Embryonic facial prominence (tissue), 1 donor: ENCODE measurements at regions not wholly inside any gene's neighbourhood (a gene's known extent, or its start where the extent isn't known, plus 50 kb on each side); places are given as distances from the start of the nearest gene placed in this dataset.

ENCODE experiments used
- DNase-seq: peaks from one replicate; pipeline ENCODE4 v3.0.0-alpha.2; 2016; ENCODE audit errors: extremely low spot score

DNA sequence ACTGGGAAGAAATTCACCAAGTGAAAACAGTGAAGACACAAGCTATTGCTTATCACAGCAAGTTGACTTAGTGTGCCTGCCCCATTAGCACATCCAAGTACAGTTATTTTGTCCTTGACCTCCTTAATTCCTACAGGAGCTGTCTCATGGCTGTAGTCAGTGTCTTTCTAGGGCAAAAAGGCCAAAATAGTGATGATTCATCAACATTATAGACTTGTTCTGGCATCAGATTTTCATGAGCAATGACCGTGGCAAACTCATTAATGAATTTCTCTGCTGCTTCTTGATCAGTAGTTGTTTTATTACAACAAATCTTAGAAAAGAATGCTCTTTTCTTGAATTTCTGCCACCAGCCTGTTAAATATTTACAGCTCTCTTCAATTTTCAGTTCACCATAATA, 1169.3 kb upstream of the DDX18 start:
- no peak for DNase-seq

GRCh38 chr2:116668691-116669090, 1145.8 kb upstream of the DDX18 start:
- no peak for DNase-seq

DNA sequence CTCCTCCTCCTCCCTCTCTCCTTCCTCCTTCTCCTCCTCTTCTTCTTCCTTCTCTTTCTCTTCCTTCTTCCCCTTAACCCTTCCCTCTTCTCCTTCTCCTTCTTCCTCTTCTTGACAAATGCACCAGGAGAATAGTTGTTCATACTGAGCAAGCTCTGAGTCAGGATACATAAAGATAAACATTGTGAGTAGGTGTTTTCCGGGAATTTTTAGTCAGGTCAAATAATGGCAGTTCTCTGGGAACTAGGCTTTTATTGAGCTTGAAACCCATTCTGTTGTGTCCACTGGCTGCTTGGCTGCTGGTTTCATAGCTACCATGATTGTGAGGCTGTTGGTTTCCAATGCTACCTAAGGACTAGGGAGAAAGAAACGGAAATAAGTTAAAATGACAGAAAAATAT, 1144.7 kb upstream of the DDX18 start:
- no peak for DNase-seq

DNA sequence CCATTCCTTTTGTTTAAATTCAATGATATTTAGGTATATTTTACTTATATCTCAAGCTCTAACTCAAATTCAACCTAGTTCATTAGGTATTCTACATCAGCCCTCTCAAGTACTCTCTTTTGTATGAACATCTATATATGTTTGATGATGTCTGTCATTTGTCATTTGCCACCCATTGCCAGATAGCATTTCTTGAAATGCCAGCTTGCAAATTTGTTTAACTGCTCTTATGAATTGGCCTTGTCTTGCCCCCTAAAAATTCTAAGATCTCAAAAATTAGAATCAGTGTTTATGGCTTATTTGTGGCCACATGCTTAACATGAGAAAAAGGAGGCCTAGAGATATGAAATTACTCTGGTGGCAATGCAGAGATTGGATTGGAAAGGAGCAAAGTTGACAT, 1140.3 kb upstream of the DDX18 start:
- no peak for DNase-seq

DNA sequence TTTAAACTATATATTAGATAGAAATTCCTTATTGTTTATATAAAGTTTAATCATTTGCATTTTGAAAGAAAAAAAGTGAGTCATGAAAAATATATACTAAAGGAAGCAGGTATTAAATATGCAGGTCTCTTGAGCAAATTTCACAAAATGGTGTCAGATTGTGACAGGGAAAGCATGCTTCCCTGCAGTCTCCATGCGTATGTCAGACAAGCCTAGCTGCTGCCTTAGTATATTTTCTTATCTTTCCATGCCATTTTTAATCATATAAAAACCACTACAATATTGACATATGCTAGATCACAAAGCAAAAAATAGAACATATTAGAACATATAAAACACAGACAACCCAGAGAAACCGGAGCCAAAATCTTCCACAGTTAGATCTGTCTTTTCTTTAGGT, 1137.7 kb upstream of the DDX18 start:
- DNase-seq, result no peak

GRCh38 chr2:116680256-116680936, 1134.1 kb upstream of the DDX18 start:
- DNase-seq, result no peak

GRCh38 chr2:116687371-116687770, 1127.1 kb upstream of the DDX18 start:
- peak; percentile 84 for DNase-seq

DNA sequence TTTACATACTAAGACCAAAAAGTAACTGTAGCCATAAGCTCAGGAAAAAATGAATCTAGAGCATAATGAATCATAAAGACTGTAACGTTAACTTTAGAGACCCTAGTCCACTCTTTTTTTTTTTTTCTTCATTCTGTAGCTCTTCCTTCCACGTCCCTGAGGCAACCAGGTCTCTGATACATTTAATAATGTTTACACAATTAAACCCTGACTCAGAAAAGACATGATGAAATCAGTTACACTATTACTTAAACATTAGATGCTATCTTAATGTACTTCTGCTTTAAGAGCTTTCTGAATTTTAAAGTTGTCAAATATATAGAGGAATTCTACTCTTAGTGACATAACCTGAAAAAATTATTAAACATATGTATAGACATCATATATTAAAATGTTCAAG, 1121.5 kb upstream of the DDX18 start:
- DNase-seq, result no peak

GRCh38 chr2:116696223-116696622, 1118.3 kb upstream of the DDX18 start:
- DNase-seq, result no peak

GRCh38 chr2:116696903-116697302, 1117.6 kb upstream of the DDX18 start:
- DNase-seq, result no peak

DNA sequence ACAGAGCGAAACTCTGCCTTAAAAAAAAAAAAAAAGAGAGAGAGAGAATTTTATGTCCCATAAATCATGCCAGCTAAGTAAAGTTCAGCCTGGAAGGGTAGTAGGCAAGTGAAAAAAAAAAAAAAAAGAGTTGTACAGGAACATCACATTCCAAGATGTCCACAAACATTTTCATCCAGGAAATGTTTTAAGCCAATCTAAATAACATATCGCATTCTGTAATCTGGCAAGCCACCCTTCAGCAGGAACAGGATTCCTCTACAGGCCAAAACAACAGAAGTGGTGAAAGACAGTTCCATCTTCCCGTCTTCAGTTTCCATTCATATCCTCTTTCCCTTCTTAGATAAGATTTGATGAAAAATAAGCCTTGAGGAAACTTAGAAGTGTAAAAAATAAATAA, 1108.1 kb upstream of the DDX18 start:
- DNase-seq, result no peak

- DNase-seq, result no peak
Observed at GRCh38 chr2:116716038-116716437, 1098.5 kb upstream of the DDX18 start.

DNA sequence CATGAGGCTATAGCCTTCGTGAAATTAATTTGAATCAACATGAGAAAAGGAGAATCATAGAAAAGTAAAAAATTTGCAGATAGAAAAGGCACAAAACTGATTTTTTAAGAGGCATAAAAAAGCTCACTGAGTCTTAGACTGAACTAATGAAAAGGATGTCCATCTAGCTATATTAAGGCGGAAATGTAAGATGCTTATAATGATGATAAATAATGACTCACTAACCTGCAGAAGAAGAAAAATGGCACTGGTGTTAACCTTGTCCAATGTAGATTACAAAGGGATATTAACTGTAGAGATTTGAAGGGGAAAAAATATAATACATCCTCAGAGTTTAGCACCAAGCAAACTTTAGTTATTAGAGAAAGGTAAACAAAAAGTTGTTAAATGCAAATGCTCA, 1098.0 kb upstream of the DDX18 start:
- DNase-seq, result no peak

DNA sequence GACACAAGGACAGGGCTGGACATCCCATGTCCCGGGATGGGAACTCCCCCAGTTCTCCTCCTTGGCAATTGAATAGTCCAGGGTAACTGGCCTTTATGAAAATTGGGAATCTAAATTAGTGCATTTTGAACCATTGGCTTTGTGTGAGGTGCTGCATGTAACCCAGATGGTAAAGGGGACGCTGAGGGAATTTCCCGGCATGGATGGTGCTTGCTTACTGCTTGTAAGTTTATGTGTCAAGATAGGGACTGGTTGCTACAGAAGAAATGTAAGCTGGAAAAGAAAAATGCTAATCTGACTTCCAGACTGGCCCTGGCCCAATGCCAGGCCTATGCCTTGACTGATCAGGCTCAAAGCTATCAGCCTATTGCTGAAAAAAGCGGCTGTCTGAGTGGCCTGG, 1096.7 kb upstream of the DDX18 start:
- no peak for DNase-seq

DNA sequence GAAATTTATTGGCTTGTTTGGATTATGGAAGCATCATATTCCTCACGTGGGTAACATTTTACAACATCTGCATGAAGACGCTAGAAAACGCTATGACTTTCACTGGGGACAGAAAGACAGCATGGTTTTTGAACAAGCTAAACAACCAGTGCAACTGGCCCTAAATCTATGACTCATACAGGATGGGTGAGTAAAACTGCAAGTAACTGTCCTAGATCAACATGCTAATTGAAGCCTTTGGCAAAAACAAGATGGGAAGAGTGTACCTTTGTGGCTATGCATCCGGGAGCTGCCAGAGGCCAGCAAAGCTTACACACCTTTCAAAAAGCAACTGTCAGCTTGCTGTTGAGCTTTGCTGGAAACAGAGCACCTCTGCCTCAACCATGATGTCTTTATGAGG, 1096.0 kb upstream of the DDX18 start:
- DNase-seq, result no peak

- DNase-seq, result no peak
Observed at GRCh38 chr2:116719836-116720235, 1094.7 kb upstream of the DDX18 start.

DNA sequence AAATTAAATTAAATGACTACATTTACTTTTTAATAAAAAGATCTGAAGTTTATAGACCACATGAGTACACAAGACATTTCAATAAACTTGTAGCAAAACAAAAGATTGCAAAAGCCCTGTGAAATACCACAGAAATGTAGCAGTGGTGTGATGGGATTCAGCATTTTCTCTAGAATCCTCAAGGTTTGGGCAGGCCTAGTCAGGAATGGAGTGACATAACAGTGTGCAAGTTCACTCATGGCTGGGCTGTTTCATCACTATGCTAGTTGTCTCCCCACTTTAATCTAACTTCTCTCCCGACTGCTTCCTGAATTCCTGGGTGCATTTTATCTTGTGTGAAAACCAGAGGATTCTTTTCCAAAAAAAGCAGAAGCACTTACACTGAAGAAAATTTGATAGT, 1089.9 kb upstream of the DDX18 start:
- DNase-seq, result no peak

- DNase-seq, result no peak
Observed at GRCh38 chr2:116732322-116732721, 1082.2 kb upstream of the DDX18 start.

DNA sequence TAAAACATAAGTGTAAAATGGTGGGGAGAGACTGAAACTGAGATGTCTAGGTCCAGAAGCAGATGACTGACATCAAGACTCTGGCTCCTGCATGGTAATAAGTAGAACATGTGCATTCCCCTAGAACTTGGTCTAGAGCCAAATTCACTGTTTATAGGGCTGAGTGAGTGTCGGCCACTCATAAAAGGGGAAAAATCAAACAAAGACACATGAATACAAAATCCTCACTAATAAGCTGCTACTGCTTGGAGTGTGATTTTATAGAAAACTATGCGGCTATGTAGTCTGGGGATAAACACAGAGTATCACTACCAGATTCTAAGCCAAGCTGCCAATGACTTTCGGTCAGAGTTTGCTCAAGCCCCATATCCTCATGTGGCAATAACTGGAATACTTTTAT, 1080.8 kb upstream of the DDX18 start:
- DNase-seq, result no peak

DNA sequence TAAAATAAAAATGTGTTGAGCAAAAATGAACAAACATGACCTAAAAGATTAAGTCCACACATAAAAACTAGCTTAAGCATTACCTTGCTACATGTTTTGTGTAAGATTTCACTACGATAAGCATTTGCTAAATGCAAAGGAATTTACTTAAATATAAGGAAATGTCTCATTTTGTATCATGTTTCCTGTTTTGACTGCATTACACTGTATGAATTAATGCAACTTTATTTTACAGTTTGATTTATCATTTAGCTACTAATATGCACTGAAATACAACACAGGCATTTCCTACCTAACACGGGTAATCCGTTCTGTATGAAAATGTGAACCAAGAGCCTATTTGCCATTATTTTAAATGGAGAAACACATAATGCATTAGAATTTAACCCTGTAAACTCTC, 1076.5 kb upstream of the DDX18 start:
- DNase-seq, result no peak

DNA sequence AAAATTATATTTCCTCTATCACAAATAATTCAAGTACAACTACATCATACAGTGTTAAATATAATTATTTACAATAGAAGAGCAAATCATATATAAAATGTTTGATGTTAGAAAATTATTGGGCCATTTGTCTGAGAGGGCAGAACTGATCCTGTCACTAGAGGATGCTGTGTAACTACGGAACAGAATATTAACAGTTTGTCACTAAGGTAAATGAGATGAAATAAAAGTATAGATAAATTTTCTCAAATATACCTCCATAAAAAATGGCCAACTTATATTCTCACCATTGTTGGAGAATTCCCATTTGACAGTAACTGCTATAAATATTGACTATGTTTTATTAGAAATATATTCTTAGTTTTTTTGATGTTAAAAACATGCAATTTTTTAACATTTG, 1067.4 kb upstream of the DDX18 start:
- no peak for DNase-seq

DNA sequence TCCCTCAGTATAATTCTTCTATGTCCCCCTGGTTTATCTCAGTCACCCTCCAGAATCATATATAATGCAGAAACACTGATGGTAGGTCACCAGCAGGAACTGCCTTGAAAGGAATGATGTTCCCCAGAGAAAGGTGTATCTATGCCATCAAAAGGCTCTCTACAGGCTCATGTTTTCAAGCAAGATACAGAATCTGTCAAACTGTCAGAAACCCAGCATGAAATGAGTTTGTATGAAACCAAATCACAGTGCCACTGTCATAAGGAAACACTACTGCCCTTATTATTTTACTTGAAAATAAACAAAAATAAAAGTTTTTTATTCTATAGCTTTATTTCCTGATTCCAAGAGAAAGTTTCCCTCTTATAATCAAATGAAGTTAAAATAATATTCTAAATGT, 1064.5 kb upstream of the DDX18 start:
- no peak for DNase-seq

DNA sequence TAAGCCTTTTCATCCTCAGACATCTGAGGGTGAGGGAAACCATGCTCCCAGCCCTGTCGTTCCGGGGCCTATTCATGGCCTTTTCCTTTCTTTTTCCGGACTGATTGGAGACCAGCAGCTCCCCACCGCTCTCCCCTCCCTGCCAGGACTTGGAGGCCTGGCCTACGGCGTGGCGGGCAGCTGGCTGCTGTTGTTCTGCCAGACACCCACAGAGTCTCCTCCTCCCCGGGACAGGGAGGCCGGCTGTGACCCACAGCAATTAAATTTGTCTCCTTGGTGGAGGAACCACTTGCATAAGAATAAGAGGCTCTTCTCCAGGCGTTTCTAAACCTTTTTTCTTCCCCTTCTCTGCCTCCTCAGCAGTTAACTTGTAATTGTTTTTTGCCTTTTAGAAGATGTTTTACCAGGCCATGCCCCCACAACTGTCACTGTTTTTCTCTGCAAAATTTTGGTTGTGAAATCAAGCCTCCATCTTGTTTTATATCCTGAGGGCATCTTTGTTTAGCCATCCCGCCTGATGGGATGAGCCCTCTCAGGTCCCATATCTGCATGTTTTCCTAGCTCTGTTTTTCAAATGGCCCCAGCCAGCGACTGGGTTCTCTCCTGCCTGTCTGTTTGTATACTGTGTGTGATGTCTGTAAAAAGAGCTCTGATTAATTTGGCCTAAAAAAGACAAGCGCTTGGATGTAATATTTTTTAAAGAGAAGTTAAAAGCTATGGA, 1060.0 kb upstream of the DDX18 start:
- no peak for DNase-seq

DNA sequence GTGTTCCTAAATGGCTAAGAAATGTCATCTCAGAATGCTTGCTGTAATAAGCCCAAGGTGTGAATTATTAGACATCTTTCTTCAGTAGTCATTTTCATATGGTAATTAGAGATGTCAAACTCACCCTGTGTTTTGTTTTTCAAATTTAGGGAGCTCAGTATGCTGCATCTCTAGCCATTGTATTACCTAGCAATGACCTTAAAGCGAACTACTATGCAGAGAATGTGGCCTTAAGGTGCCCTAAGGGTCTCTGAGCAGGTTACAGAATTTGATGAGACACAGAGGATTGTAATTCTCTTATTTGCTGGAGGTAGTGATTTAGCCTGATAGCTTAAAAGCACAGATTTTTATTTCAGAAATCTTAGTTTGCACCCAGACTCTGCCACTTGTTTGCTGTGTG, 1052.6 kb upstream of the DDX18 start:
- no peak for DNase-seq
